Adrenal gland (tissue), 9 donors: ENCODE measurements at regions not wholly inside any gene's neighbourhood (a gene's known extent, or its start where the extent isn't known, plus 50 kb on each side); places are given as distances from the start of the nearest gene placed in this dataset.

Source experiments
- DNase-seq, 7 donors: peaks; one replicate each; pipeline ENCODE4 v3.0.0-alpha.2; 2019 to 2020
- H3K27ac ChIP-seq, 5 donors: fragments of 200-600 bp; sonication (generic) in 4 of 5; 1 replicate in 3 of 5; 2 replicates in 2 of 5; pipeline versions ENCODE4 v1.5.1 to v1.8.0; 2016 to 2020; ENCODE audit warnings: mild to moderate bottlenecking in 1 of 5
- H3K27me3 ChIP-seq: fragments of 200-600 bp; 2 replicates; pipeline ENCODE4 v1.8.0; 2021
- H3K36me3 ChIP-seq, 2 donors: fragments of 200-600 bp; replicated peaks in 1 of 2; 1 replicate in 1 of 2; 2 replicates in 1 of 2; pipeline versions ENCODE4 v1.5.1 to v1.8.0; 2018 to 2022
- H3K4me1 ChIP-seq, 2 donors: fragments of 200-600 bp; replicated peaks in 1 of 2; 1 replicate in 1 of 2; 2 replicates in 1 of 2; pipeline versions ENCODE4 v1.5.1 to v1.8.0; 2018 to 2021
- H3K4me3 ChIP-seq, 4 donors: fragments of 200-600 bp; sonication (generic) in 3 of 4; one replicate each; pipeline ENCODE4 v1.5.1; 2016 to 2018
- H3K9me3 ChIP-seq, 3 donors: fragments of 200-600 bp; sonication (generic) in 1 of 3; replicated peaks in 1 of 3; 1 replicate in 2 of 3; 2 replicates in 1 of 3; pipeline versions ENCODE4 v1.5.1 to v1.8.0; 2016 to 2021
- CTCF ChIP-seq, 6 experiments: fragments of 450-650 bp in 4 of 6; fragments of 200-600 bp in 2 of 6; sonication (generic) in 1 of 6; IDR thresholded peaks; 1 replicate in 5 of 6; 2 replicates in 1 of 6; pipeline versions ENCODE4 v1.5.1 to v1.8.0; 2016 to 2021; ENCODE audit warnings: antibody characterized with exemption in 6 of 6, mild to moderate bottlenecking in 2 of 6, moderate library complexity in 1 of 6
- POLR2A ChIP-seq, 2 donors: fragments of 450-650 bp; IDR thresholded peaks; one replicate each; pipeline ENCODE4 v1.6.1; 2017; ENCODE audit warnings: antibody characterized with exemption in 2 of 2, mild to moderate bottlenecking in 2 of 2, moderate library complexity in 1 of 2
- WGBS, 4 donors: extraction: QIAGEN DNeasy Blood & Tissue Kit in 2 of 4; methylation state at CpG; one replicate each; pipeline versions ENCODE4 v1.1.5 to v1.1.7; 2013 to 2017; 5-methylcytosine and 5-hydroxymethylcytosine counted together
- intact Hi-C, 2 donors: fragments of 100-400 bp; cut with DNase I; formaldehyde crosslinking; loops; one replicate each; pipeline versions ENCODE4 v1.14.1 to v1.15.0; 2022 to 2023
- donor health status: healthy with polysubstance abuse.
- donor health status: Bipolar disorder and iron deficiency.
- donor health status: DM: yes; HTN: yes; CAD: no.
- donor health status: DM: no; HTN: no; CAD: no.
- donor health status: DM: no; HTN: no; CAD: no.

GRCh38 chr4:115866364-115866896 lies 753.0 kb upstream of the NDST4 start:
- DNase-seq, result no peak
- Histone ChIP-seq H3K4me1 (no peaks in the 10 kb centered on the region), H3K36me3 (no peaks in the 10 kb centered on the region), H3K4me3 (no peak overlapping the region), H3K27me3 (no peaks in the 10 kb centered on the region), H3K27ac (no peak overlapping the region), H3K9me3 (no peaks in the 10 kb centered on the region)
- 59 to 73% (median 63%) methylated on average over 3 of the region's 3 CpGs for WGBS, 4 donors
- TF ChIP-seq CTCF (IDR thresholded peaks at IDR 0.05), result no peak
- no peak for TF ChIP-seq POLR2A (IDR thresholded peaks at IDR 0.05)
- intact Hi-C loops, result no loop called here

- Histone ChIP-seq H3K4me1 (no peaks in the 10 kb centered on the region), H3K27ac (no peak overlapping the region), H3K36me3 (no peaks in the 10 kb centered on the region), H3K9me3 (no peaks in the 10 kb centered on the region), H3K27me3 (no peaks in the 10 kb centered on the region), H3K4me3 (no peak overlapping the region)
- intact Hi-C loops, result no loop called here
- no peak for DNase-seq
- TF ChIP-seq CTCF (IDR thresholded peaks at IDR 0.05) (no peak), POLR2A (IDR thresholded peaks at IDR 0.05) (no peak)
- WGBS, 4 donors, result 18 to 69% (median 34%) methylated on average over 2 of the region's 2 CpGs
These were observed 752.3 kb upstream of the NDST4 start for GRCh38 chr4:115865736-115866135.

- no peaks in the 10 kb centered on the region for H3K36me3 ChIP-seq
- DNase-seq, result no peak
- H3K4me3 ChIP-seq, result no peak overlapping the region
- no peaks in the 10 kb centered on the region for H3K9me3 ChIP-seq
- no peaks in the 10 kb centered on the region for H3K27me3 ChIP-seq
- H3K4me1 ChIP-seq, result no peaks in the 10 kb centered on the region
- no peak overlapping the region for H3K27ac ChIP-seq
- 69 to 93% (median 75%) methylated on average over 1 of the region's 1 CpG for WGBS, 4 donors
- TF ChIP-seq POLR2A (IDR thresholded peaks at IDR 0.05), result no peak
- peak in 1 of 6 experiments; percentile 5 for TF ChIP-seq CTCF (IDR thresholded peaks at IDR 0.05)
- intact Hi-C loops, result loop anchor here in 1 of 2 donors (10.0 kb wide), 1 partner anchor 758 kb away; no protein-coding TSS in a partner anchor
These were observed 739.3 kb upstream of the NDST4 start for GRCh38 chr4:115852767-115853091.

GRCh38 chr4:115851918-115852766 lies 738.7 kb upstream of the NDST4 start:
- peak in 6 of 7 donors; percentile 19 to 66 (median 47) for DNase-seq
- Histone ChIP-seq H3K9me3 (no peaks in the 10 kb centered on the region), H3K27me3 (no peaks in the 10 kb centered on the region), H3K4me3 (no peak overlapping the region), H3K36me3 (no peaks in the 10 kb centered on the region), H3K4me1 (no peaks in the 10 kb centered on the region), H3K27ac (no peak overlapping the region)
- TF ChIP-seq CTCF (IDR thresholded peaks at IDR 0.05), result peak in 5 of 6 experiments; percentile 8 to 43 (median 35)
- no peak for TF ChIP-seq POLR2A (IDR thresholded peaks at IDR 0.05)
- 35 to 44% (median 37%) methylated on average over 5 to 6 of the region's 6 CpGs for WGBS, 4 donors
- intact Hi-C loops, result loop anchor here in 1 of 2 donors (10.0 kb wide), 1 partner anchor 757 kb away; no protein-coding TSS in a partner anchor
